HG03457 (cell line): ENCODE measurements at regions not wholly inside any gene's neighbourhood (a gene's known extent, or its start where the extent isn't known, plus 50 kb on each side); places are given as distances from the start of the nearest gene placed in this dataset.

Source experiments
- ATAC-seq: cut with Tn5 transposase; IDR thresholded peaks from one replicate; pipeline ENCODE4 v1.9.1; 2021; ENCODE audit warnings: moderate number of reproducible peaks; ENCODE audit not compliant: unreplicated experiment

DNA sequence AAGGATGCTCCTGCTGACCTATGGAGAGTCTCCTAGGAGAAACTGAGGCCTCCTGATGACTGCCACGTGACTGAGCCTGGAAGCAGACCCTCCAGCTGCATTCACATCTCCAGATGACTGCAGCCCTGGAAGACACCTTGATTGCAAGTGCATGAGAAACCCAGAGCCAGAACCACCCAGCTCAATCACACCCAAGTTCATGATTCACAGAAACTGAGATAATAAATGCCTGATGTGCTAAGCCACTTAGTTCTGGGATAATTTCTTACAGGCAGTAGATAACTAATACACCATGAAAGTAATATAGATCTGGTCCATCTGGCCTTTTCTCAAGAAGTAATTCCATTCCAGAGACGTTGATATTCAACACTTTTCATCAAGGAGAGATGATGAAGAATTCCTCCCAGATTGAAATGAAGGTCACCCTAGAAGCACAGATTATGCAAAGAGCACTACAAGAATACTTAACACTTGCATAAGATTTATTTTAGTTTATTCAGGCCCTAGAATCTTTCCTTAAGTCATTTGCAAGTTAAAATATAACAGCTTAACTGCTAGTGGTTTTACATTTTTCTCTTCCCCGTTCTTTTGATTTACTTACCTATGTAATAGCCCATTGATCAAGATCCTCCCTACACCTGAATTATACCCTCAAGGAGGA lies 208.2 kb upstream of the INHBA start:
- no peak for ATAC-seq

DNA sequence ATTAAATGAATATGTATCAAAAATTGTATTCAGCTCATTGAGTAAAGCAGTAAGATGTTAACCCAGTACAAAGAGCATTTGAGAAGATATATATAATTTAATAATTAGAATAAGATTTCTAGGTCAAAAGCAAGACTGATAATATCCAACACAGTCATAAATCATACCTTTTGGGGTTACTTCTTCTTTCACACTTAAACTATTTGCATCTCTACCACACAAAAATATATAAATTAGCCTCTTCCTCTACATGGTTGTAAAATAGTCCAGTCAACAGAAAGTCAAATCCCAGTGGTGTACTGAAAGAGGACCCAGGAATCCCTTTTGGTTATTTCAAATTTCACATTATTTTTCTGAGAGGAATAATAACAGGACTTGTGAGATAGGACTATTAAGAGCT lies 204.6 kb upstream of the INHBA start:
- no peak for ATAC-seq

DNA sequence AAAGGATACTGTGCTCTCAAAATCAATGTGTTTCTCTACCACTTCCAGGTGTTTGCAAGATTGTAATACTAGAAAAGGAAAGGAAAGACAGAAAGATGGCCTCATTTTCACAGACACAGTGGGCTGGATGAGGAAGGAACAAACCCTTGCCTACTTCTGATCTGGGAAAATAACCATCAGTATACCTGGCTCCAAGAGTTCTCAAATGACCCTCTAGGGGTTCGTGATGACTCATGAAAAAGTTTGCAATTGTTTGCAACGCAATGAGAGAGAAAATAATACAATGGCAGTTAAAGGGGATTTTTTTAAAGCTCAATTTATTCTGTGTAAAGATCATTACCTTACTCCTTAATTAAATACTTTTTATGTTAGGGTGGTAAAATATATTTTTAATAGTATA lies 197.6 kb upstream of the INHBA start:
- ATAC-seq, result no peak

DNA sequence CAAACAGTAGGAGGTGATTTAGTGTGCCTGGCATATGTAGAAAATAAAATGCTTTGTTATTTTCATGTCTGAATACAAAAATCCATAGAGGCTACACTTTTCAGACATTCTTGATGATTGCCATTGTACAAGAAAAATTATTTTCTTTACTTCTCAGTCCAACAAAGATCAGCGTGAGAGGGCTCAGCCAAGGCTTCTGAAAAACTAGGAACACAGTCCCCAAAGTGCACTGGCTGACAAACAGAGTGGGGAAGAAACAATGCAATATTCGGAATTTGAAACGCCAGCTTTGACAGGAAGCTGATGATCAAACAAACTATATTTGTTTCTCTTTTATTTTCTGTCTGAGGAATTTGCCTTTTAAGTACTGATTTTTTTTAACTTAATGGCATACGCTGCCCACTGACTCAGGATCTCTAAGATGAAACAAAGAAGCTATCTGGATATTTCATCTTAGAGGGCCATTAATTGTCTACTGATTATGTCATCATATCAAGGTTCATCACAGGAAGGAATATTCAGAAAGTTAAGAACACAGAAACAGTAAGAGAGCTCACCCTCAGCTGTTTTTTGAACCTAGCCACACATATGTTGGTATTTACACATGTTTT lies 197.0 kb upstream of the INHBA start:
- ATAC-seq, result no peak

DNA sequence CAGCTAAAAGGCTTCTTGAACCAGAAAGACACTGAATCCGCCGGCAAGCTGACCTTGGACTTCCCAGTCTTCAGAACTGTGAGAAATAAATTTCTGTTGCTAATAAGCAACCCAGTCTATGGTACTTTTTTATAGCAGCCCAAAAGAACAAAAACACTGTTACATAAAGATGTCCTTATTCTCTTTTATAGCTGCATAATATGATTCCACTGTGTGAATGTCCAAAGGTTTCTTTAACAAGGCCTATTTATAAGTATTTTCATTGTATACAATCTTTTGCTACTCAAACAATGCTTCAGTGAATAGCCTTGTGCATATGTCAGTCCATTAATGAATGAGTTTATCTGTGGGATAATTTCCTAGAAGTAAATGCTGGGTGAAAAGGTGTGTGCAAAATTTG lies 190.8 kb upstream of the INHBA start:
- no peak for ATAC-seq

DNA sequence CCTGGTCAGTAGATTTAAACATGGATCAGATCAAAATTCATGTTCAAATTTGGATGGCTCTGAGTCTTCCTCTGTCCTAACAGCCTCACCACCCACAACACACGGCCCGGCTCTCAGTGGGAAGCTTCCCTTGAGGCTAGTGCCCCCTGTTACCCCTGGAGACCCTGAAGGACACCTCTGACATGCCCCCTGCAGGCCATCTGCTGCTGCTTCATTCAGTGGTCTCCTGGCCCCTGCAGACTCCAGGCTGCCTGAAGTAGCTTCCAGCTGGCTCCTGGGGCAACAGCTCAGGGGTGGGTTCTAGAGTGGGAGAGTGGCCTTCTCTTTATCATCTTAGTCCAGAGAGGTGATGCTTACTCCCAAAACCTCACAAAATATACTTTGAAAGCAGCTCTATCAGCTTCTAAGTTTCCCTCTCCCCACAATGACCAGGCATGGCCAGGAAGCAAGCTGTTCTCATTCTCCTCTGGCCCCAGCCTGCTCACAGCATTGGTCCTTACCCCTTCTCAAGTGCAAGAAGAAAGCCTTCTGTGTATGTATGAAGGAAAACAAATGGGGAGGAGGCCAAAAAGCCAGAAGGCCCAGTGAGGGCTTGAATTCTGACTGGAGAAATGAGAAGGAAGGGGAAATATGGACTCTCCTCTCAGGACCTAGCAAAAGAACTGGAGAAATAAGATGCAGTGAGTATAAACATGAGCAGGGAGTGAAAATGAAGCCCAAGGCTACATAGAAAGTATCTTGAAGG lies 189.6 kb upstream of the INHBA start:
- no peak for ATAC-seq

DNA sequence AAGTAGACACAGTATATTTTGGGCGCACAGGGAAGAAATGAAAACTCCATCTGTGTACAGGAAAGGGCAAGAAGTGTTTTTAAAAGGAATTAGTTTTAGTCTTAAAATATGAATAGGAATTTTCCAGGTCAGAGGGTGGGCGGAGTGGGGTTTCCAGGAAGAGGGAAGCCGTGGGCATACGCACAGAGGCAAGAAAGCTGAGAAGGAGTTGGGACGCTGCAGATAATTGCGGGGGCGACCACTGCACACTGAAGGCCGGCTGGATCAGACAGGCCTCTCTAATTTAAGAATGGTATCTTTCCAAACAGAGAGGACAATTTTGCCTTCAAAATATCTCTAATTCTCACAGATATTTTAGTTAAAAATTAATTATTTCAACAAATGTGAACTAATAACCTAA lies 189.1 kb upstream of the INHBA start:
- ATAC-seq, result no peak

DNA sequence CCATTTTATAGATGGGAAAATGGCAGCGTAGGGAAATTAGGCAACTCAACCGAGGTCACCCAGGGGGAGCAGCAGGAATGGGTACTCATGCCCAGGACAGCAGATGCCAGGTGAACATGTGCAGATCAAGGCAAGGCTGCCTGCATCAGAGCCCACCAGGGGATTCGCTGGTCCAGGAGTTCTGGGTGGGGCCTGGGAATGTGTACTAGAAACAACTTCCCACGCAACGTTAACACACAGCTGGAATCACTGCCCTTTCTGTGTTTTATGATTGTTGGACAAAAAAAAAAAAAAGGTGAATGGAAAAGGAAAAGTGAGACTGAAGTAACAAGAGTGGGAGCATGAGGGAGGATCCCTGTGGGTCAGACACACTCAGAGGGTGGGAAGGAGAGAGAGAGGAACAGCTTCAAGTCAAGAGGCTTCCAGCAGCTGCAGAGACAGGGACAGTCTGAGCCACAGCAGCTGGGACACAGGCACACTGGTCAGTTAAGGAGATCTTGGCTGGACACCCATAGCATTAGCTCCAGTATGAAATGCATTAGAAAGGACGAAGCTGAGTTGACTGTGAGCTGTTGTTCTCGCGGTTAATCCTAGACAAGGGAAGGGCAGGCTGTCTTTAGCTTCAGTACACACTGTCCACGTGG lies 187.9 kb upstream of the INHBA start:
- no peak for ATAC-seq

DNA sequence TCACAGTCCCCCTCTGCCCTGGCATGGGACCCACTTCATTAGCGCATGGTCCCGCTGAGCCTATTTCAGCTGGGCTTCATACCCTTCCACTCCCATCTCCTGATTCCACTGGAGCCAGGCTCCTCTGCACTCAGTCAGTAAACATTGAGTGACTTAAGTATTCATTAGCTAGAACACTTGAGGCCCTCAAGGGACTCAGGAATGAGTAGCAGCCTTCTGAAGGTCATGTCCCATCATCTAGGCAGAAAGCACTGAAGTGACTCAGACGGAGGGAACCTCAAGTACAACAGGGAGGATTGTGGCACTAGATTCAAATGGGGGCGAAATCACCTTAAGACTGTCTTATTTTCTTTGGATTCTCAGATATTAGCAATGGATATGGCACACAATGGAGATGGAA lies 186.6 kb upstream of the INHBA start:
- no peak for ATAC-seq

DNA sequence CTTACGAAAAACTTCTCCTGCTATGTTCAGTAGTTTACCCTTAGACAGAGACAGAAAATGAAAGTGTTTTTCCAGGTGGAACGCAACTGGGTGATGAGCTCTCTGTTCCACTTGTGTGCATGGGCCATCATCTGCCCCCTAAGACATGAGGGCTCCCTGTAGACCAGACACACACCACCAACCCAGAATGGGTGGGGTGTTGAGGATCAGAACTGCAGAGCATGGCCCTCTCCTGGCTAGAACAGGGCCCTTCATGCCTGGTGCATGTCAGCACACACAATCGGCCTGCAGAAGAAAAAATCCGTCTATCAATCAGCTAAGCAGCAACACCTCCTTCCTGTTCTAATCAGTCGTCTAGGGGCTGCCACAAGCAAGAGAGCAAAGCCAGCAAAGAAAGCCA lies 186.2 kb upstream of the INHBA start:
- no peak for ATAC-seq

DNA sequence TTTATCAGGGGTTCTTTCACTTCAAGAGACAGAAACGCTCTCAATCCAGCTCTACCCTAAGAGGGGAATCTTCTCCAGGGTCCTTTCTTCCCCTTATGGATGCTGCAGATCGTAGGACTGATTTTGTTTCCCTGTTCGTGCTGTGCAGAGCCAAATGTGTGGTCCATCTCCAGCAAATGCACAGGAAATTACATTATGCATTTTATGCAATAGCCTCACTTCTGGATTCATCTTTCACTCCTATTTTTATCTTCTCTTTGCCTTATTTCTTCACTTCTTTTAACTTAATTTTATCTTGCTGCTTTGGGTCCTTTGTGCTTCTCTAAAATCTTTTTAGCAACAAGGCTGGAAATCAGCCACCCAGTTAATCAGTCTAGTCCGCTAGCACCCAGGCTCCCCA lies 184.5 kb upstream of the INHBA start:
- no peak for ATAC-seq

DNA sequence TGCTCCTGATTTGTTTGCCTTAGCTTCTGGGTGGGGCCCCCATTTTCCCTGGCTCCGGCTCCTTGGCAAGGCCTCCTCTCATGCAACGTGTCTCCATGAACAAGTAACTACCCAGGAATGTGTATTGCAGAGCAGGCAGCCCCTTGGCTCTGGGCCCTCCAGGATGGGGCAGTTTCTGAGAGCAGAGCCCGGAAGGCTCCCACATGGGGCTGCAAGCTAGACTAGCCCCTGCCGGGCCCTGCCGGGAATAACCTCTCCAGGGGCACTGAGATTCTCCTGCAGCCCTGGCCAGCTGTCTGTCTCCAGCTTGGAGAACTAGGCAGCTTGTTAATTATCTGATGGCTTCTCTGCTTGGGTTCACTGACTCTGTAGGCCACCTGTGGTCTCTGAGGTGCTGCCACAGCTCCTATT lies 184.0 kb upstream of the INHBA start:
- ATAC-seq, result no peak

DNA sequence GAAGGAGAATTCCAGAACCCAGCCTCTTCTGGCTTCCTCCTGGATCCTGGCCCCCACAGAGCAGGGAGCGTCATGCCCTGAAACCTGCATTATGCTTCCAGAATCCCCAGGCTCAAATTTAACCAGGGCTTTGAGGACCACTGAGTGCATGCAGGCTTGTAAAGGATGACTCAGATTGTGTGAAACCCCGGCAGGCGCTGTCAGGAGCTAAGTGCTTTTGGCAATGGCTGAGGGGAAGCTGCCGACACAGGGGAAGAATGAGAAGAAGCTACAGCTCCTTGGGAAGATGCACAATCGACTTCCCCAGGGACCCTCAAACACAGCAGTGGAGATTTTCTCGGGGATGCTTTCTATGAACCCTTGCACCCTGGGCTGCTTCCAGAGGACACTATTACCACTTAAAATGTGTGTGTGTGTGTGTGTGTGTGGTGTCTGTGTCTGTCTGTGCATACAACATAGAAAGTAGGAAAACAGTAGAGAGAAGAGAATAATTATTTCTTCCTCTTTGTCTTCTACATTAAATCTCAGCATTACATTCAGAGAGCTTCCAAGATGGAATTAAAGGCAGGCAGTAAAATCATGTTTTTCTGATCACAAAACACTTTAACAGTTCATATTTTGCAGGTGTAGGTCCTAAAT lies 183.5 kb upstream of the INHBA start:
- ATAC-seq, result no peak

DNA sequence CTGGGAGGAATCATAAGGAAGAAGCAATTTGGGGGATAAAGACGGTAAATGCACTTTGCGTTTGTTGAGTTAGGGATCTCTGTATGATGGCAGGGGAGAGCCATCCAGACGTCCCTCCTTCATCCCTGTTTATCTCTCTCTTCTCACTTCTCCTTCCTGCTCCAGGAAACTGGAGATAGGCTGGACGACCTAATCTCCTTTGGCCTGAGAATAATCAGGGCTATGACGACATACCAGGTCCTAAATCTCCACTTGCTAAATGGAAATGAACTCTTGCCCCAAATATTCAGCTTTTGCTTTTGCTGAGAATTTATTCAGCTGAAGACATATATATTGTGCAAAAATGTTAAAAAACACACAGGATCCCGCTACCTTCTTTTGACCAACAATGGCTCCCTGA lies 182.9 kb upstream of the INHBA start:
- ATAC-seq, result no peak

DNA sequence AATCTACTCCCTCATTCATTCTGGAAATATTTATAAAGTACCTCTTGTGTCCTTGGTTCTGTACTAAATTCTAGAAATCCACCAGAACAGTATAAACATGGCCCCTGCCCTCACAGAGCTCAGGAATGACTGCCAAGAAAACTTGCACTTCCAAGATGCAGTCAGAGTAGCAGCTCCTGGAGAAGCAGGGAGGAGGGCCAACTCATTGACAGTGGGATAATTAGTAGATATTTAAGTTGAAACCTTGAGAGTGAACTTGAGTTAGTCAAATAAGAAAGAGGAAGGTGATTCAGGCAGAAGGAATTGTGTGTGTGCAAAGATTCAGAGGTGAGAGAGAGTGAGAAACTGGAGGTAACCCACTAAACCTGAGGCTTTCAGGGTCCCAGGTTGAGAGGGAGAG lies 182.2 kb upstream of the INHBA start:
- no peak for ATAC-seq

DNA sequence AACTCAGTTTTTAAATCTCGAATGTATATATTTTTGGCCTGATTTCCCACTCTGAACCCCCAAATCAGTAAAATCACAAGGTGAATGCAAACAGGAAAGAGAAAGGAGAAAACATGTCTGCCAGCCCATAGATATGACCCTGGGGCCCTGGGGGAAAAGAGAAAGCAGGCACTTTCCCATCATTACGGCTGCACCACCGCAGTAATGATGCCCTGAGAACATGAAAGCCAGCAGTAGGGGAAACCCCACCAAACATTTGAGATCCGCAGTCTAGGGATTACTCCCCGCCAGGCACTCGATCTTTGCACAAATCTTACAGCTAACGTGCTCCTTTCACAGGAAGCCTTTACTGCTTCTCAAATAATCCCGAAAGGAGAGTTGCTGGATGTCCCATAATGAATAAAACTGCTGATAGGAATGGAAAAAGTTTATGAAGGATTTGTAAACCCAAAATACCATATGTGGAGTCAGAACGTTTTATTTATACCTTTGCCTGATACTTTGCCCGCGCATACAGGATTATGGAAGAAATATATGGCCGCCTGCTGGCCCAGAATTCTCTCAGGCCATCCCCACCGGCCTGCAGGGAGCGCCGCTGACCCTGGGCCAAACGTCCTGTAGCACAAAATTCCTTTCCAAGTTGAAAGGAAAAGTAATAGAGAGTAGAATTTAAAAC lies 180.0 kb upstream of the INHBA start:
- ATAC-seq, result peak; percentile 31

DNA sequence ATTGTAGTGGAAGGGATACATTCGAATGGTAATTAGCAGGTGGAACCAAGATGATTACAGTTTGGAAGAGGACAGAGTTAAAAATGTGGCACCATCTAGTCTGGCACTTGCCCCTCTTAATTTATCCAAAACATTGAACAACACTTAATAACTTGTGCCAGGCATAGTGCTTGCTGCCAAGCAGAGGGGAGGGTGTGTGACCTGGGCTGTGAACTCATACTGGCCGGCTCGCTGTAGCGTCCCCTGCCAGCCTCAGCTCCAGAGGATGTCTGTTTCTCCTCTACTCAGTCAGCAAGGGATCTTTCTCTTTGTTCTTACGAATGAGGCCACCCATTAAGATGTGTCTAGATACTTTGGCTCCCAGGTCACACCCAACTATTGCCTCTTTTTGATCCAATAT lies 179.4 kb upstream of the INHBA start:
- ATAC-seq, result peak; percentile 0

DNA sequence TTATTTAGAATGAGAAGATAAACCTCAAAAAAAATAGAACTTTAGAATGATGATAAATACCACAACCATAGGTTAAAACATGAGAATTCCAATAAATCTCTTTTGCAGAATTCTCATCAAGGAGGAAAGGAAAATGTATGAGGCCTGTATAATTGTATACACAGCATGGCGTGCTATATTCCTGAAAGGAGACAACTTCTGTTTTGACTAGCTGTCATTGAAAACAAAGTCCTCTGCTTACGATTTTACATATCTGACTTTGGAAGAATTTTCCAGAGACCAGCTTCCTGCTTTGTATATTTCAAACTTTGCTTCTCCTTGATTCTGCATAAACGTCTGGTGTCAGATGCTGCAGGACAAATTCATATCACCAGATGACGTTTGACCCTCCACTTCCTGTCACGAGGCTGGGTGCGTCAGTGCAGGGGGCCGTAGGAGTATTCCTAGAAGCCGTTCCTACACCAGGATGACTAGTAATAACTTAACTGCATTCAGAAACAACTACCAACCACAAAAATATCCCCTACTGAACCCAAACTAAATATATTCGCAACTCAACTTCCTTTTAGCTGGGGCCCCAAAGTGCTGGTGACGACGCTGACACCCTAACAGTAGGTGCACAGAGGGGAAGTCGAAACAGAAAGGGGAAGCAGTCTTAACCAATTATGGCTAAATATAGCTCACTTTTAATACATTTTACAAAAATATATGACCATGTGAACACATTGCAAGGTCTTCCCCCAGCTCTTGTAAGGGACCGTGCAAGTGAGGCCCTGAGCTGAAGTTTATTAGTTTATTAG lies 178.6 kb upstream of the INHBA start:
- peak; percentile 95 for ATAC-seq

DNA sequence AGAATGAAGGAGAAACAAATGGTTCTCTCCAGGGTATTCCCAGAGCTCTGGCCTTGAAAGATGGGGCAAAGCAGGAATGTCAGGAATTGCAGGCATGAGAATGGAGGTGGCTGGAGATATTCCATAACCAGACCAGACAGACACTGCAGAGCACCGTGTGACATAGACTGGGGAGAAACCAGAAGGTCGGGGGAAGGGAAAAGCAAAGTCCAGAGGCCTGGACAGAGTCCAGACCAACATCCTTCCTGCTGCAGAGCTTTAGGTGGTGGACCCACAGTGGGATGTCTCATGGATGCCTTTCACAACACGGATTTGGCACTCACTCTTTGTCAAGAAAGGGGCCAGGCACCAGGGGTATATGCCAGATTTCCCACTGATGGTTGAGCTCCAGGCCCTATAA lies 177.2 kb upstream of the INHBA start:
- no peak for ATAC-seq

DNA sequence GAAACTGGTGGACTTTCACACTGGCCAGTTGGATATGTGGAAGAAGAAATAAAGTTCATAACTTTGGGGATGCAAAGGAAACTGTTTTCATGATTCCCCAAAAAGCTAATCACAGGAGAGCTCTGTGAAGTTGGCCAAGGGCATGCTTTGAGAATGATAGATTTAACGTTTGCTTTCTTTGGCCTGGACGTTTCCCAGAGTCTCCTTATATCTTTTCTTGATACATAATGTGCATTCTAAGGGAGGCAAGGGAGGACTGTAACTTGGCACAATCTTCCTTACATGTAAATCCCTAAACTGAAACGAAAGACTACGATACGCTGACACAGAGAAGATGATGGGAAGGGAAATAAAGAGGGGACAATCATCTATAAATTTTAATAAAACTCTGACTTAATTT lies 176.5 kb upstream of the INHBA start:
- ATAC-seq, result no peak
